GM23338 (cell line): ENCODE measurements at regions not wholly inside any gene's neighbourhood (a gene's known extent, or its start where the extent isn't known, plus 50 kb on each side); places are given as distances from the start of the nearest gene placed in this dataset.

ENCODE experiments used
- ATAC-seq: fragments of 200-7000 bp; cut with Tn5 transposase; 3 replicates; pipeline ENCODE4 v1.9.1; 2020
- DNase-seq: peaks from one replicate; pipeline ENCODE4 v3.0.0-alpha.2; 2015; ENCODE audit warnings: low spot score
- H2AFZ ChIP-seq: fragments of 200-600 bp; sonication (generic); 2 replicates; pipeline ENCODE4 v1.8.0; 2016; ENCODE audit warnings: antibody characterized with exemption, mild to moderate bottlenecking, moderate library complexity
- H3F3A ChIP-seq: fragments of 200-600 bp; sonication (generic); replicated peaks from 2 replicates; pipeline ENCODE4 v1.8.0; 2017; ENCODE audit warnings: antibody characterized with exemption, mixed run types, low read depth
- H3K27ac ChIP-seq: fragments of 200-600 bp; sonication (generic); 2 replicates; pipeline ENCODE4 v1.6.1; 2016; ENCODE audit warnings: low read depth
- H3K27me3 ChIP-seq: fragments of 200-600 bp; sonication (generic); 2 replicates; pipeline ENCODE4 v1.8.0; 2016; ENCODE audit warnings: mild to moderate bottlenecking, mixed run types, moderate library complexity; ENCODE audit not compliant: insufficient read depth
- H3K36me3 ChIP-seq: fragments of 200-600 bp; sonication (generic); 2 replicates; pipeline ENCODE4 v1.8.0; 2016; ENCODE audit warnings: mild to moderate bottlenecking; ENCODE audit not compliant: insufficient read depth
- H3K4me1 ChIP-seq: fragments of 200-600 bp; sonication (generic); 2 replicates; pipeline ENCODE4 v1.8.0; 2016; ENCODE audit warnings: mild to moderate bottlenecking, moderate library complexity; ENCODE audit not compliant: insufficient read depth
- H3K4me2 ChIP-seq: fragments of 200-600 bp; sonication (generic); 2 replicates; pipeline ENCODE4 v1.7.1; 2017; ENCODE audit warnings: mixed run types
- H3K4me3 ChIP-seq: fragments of 200-600 bp; sonication (generic); 2 replicates; pipeline ENCODE4 v1.6.1; 2016; ENCODE audit warnings: mixed run types
- H3K79me2 ChIP-seq: fragments of 200-600 bp; sonication (generic); replicated peaks from 2 replicates; pipeline ENCODE4 v1.8.0; 2017; ENCODE audit warnings: mild to moderate bottlenecking; ENCODE audit not compliant: insufficient read depth
- H3K9me2 ChIP-seq: fragments of 200-600 bp; sonication (generic); 2 replicates; pipeline ENCODE4 v1.8.0; 2017; ENCODE audit not compliant: insufficient read depth
- H4K20me1 ChIP-seq: fragments of 200-600 bp; sonication (generic); replicated peaks from 2 replicates; pipeline ENCODE4 v1.8.0; 2017; ENCODE audit warnings: mild to moderate bottlenecking; ENCODE audit not compliant: insufficient read depth
- H3K27ac Mint-ChIP-seq: 2 replicates; pipeline ENCODE4 v1.8.0; 2020; ENCODE audit warnings: inconsistent platforms, mild to moderate bottlenecking, moderate library complexity, mixed read lengths
- H3K27me3 Mint-ChIP-seq: 3 replicates; pipeline ENCODE4 v1.8.0; 2022; ENCODE audit warnings: low read depth, mild to moderate bottlenecking, moderate library complexity, mixed read lengths, inconsistent platforms; ENCODE audit not compliant: insufficient read depth, poor library complexity
- H3K36me3 Mint-ChIP-seq: 3 replicates; pipeline ENCODE4 v1.8.0; 2021; ENCODE audit warnings: low read depth, mild to moderate bottlenecking, inconsistent platforms, moderate library complexity, mixed read lengths
- H3K4me1 Mint-ChIP-seq: 3 replicates; pipeline ENCODE4 v1.8.0; 2020; ENCODE audit warnings: mild to moderate bottlenecking, inconsistent platforms, mixed read lengths
- H3K4me3 Mint-ChIP-seq: 3 replicates; pipeline ENCODE4 v1.8.0; 2021; ENCODE audit warnings: moderate library complexity, mild to moderate bottlenecking, inconsistent platforms, mixed read lengths
- H3K9me3 Mint-ChIP-seq: 3 replicates; pipeline ENCODE4 v1.8.0; 2020; ENCODE audit warnings: moderate library complexity, mild to moderate bottlenecking, inconsistent platforms, mixed read lengths
- CREB1 ChIP-seq: fragments of 250-450 bp; sonication (Bioruptor Pico); IDR thresholded peaks from 2 replicates; pipeline ENCODE4 v1.5.0; 2020; ENCODE audit warnings: low read depth, mild to moderate bottlenecking, moderate library complexity
- EZH2 ChIP-seq: fragments of 200-600 bp; sonication (generic); IDR thresholded peaks from one replicate; pipeline ENCODE4 v1.8.0; 2017; ENCODE audit warnings: antibody characterized with exemption, mild to moderate bottlenecking, low read depth; ENCODE audit not compliant: unreplicated experiment
- JUNB ChIP-seq: IDR thresholded peaks from one replicate; pipeline ENCODE4 v1.6.1; 2016; ENCODE audit warnings: antibody characterized with exemption; ENCODE audit not compliant: unreplicated experiment
- NANOG ChIP-seq: IDR thresholded peaks from 2 replicates; pipeline ENCODE4 v1.6.1; 2016; ENCODE audit warnings: antibody characterized with exemption, borderline replicate concordance
- POLR2AphosphoS5 ChIP-seq: IDR thresholded peaks from 2 replicates; pipeline ENCODE4 v1.6.1; 2016; ENCODE audit warnings: antibody characterized with exemption, low read depth
- STAT1 ChIP-seq: IDR thresholded peaks from one replicate; pipeline ENCODE4 v1.6.1; 2016; ENCODE audit warnings: antibody characterized with exemption; ENCODE audit not compliant: unreplicated experiment
- ZNF114 ChIP-seq: fragments of 250-450 bp; sonication (Bioruptor Pico); IDR thresholded peaks from 2 replicates; pipeline ENCODE4 v1.5.0; 2020; ENCODE audit warnings: mild to moderate bottlenecking, moderate library complexity
- ZNF331 ChIP-seq: fragments of 250-450 bp; sonication (Bioruptor Pico); IDR thresholded peaks from 2 replicates; pipeline ENCODE4 v1.5.0; 2020; ENCODE audit warnings: low read depth, mild to moderate bottlenecking, moderate library complexity
- TF ChIP-seq, protein P1 (sequence below): IDR thresholded peaks from one replicate; pipeline ENCODE4 v1.6.1; 2018; ENCODE audit warnings: antibody characterized with exemption; ENCODE audit not compliant: unreplicated experiment
- TF ChIP-seq, protein P2 (sequence below): fragments of 250-450 bp; sonication (Bioruptor Pico); IDR thresholded peaks from 2 replicates; pipeline ENCODE4 v1.5.0; 2020; ENCODE audit warnings: mild to moderate bottlenecking, moderate library complexity
- TF ChIP-seq, protein P3 (sequence below), 2 experiments: fragments of 200-600 bp in 1 of 2; sonication (generic) in 1 of 2; conservative IDR thresholded peaks; 2 replicates each; pipeline versions ENCODE4 v1.5.1 to v1.6.1; 2016 to 2017; ENCODE audit warnings: antibody characterized with exemption in 2 of 2, low read depth in 2 of 2, mild to moderate bottlenecking in 2 of 2, moderate library complexity in 1 of 2
- TF ChIP-seq, protein P4 (sequence below): IDR thresholded peaks from 2 replicates; pipeline ENCODE4 v1.6.1; 2016; ENCODE audit warnings: antibody characterized with exemption

DNA sequence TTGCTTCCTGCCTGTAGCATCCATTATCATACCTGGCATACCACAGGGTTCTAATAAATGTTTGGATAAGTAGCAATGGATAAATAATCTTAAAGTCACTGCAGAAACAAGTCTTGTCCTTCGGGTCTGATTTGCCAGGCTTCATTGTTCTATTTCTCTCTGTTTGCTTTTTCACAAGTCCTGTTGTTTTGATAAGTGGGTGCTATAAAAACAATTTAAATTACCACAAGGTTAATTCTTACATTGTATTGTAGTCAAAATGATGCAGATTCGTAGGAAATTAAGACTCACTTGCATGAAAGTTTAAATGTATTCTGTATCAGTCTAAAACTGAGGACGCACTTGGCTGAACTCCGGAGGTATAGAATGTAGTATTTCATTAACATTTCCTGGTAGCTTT, 429.9 kb downstream of the NELL2 start:
- Mint-ChIP-seq H3K27me3 (no peaks in the 10 kb centered on the region), H3K9me3 (no peaks in the 10 kb centered on the region), H3K4me3 (no peak overlapping the region), H3K4me1 (peaks cover 8% of the 10 kb centered on the region; the same call in 2 of the 3 replicates), H3K27ac (no peak overlapping the region), H3K36me3 (no peaks in the 10 kb centered on the region)
- Histone ChIP-seq H3K4me3 (no peak overlapping the region), H4K20me1 (no peaks in the 10 kb centered on the region), H3K27ac (no peak overlapping the region), H3K36me3 (no peaks in the 10 kb centered on the region), H3K9me2 (peaks cover 5% of the 10 kb centered on the region; the same call in 1 of the 2 replicates), H3K79me2 (no peaks in the 10 kb centered on the region), H3K27me3 (no peaks in the 10 kb centered on the region), H3K4me2 (no peak overlapping the region), H2AFZ (peak overlapping the region; percentile 72), H3K4me1 (no peaks in the 10 kb centered on the region), H3F3A (no peaks in the 10 kb centered on the region)
- no peak for DNase-seq
- TF ChIP-seq, protein P1, sequence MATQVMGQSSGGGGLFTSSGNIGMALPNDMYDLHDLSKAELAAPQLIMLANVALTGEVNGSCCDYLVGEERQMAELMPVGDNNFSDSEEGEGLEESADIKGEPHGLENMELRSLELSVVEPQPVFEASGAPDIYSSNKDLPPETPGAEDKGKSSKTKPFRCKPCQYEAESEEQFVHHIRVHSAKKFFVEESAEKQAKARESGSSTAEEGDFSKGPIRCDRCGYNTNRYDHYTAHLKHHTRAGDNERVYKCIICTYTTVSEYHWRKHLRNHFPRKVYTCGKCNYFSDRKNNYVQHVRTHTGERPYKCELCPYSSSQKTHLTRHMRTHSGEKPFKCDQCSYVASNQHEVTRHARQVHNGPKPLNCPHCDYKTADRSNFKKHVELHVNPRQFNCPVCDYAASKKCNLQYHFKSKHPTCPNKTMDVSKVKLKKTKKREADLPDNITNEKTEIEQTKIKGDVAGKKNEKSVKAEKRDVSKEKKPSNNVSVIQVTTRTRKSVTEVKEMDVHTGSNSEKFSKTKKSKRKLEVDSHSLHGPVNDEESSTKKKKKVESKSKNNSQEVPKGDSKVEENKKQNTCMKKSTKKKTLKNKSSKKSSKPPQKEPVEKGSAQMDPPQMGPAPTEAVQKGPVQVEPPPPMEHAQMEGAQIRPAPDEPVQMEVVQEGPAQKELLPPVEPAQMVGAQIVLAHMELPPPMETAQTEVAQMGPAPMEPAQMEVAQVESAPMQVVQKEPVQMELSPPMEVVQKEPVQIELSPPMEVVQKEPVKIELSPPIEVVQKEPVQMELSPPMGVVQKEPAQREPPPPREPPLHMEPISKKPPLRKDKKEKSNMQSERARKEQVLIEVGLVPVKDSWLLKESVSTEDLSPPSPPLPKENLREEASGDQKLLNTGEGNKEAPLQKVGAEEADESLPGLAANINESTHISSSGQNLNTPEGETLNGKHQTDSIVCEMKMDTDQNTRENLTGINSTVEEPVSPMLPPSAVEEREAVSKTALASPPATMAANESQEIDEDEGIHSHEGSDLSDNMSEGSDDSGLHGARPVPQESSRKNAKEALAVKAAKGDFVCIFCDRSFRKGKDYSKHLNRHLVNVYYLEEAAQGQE: no peak
- TF ChIP-seq ZNF114 (CRISPR knock-in tag): no peak
- no peak for TF ChIP-seq CREB1 (CRISPR knock-in tag)
- TF ChIP-seq STAT1: no peak
- TF ChIP-seq JUNB: no peak
- TF ChIP-seq, protein P2, sequence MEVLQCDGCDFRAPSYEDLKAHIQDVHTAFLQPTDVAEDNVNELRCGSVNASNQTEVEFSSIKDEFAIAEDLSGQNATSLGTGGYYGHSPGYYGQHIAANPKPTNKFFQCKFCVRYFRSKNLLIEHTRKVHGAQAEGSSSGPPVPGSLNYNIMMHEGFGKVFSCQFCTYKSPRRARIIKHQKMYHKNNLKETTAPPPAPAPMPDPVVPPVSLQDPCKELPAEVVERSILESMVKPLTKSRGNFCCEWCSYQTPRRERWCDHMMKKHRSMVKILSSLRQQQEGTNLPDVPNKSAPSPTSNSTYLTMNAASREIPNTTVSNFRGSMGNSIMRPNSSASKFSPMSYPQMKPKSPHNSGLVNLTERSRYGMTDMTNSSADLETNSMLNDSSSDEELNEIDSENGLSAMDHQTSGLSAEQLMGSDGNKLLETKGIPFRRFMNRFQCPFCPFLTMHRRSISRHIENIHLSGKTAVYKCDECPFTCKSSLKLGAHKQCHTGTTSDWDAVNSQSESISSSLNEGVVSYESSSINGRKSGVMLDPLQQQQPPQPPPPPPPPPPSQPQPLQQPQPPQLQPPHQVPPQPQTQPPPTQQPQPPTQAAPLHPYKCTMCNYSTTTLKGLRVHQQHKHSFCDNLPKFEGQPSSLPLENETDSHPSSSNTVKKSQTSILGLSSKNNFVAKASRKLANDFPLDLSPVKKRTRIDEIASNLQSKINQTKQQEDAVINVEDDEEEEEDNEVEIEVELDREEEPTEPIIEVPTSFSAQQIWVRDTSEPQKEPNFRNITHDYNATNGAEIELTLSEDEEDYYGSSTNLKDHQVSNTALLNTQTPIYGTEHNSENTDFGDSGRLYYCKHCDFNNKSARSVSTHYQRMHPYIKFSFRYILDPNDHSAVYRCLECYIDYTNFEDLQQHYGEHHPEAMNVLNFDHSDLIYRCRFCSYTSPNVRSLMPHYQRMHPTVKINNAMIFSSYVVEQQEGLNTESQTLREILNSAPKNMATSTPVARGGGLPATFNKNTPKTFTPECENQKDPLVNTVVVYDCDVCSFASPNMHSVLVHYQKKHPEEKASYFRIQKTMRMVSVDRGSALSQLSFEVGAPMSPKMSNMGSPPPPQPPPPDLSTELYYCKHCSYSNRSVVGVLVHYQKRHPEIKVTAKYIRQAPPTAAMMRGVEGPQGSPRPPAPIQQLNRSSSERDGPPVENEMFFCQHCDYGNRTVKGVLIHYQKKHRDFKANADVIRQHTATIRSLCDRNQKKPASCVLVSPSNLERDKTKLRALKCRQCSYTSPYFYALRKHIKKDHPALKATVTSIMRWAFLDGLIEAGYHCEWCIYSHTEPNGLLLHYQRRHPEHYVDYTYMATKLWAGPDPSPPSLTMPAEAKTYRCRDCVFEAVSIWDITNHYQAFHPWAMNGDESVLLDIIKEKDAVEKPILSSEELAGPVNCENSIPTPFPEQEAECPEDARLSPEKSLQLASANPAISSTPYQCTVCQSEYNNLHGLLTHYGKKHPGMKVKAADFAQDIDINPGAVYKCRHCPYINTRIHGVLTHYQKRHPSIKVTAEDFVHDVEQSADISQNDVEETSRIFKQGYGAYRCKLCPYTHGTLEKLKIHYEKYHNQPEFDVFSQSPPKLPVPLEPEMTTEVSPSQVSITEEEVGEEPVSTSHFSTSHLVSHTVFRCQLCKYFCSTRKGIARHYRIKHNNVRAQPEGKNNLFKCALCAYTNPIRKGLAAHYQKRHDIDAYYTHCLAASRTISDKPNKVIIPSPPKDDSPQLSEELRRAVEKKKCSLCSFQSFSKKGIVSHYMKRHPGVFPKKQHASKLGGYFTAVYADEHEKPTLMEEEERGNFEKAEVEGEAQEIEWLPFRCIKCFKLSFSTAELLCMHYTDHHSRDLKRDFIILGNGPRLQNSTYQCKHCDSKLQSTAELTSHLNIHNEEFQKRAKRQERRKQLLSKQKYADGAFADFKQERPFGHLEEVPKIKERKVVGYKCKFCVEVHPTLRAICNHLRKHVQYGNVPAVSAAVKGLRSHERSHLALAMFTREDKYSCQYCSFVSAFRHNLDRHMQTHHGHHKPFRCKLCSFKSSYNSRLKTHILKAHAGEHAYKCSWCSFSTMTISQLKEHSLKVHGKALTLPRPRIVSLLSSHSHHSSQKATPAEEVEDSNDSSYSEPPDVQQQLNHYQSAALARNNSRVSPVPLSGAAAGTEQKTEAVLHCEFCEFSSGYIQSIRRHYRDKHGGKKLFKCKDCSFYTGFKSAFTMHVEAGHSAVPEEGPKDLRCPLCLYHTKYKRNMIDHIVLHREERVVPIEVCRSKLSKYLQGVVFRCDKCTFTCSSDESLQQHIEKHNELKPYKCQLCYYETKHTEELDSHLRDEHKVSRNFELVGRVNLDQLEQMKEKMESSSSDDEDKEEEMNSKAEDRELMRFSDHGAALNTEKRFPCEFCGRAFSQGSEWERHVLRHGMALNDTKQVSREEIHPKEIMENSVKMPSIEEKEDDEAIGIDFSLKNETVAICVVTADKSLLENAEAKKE: no peak
- no peak for TF ChIP-seq EZH2
- no peak for TF ChIP-seq ZNF331 (CRISPR knock-in tag)
- TF ChIP-seq, protein P3, sequence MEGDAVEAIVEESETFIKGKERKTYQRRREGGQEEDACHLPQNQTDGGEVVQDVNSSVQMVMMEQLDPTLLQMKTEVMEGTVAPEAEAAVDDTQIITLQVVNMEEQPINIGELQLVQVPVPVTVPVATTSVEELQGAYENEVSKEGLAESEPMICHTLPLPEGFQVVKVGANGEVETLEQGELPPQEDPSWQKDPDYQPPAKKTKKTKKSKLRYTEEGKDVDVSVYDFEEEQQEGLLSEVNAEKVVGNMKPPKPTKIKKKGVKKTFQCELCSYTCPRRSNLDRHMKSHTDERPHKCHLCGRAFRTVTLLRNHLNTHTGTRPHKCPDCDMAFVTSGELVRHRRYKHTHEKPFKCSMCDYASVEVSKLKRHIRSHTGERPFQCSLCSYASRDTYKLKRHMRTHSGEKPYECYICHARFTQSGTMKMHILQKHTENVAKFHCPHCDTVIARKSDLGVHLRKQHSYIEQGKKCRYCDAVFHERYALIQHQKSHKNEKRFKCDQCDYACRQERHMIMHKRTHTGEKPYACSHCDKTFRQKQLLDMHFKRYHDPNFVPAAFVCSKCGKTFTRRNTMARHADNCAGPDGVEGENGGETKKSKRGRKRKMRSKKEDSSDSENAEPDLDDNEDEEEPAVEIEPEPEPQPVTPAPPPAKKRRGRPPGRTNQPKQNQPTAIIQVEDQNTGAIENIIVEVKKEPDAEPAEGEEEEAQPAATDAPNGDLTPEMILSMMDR (conservative IDR thresholded peaks at IDR 0.05; ENCODE audit: low read depth in 2 of 2): no peak
- no peak for TF ChIP-seq POLR2AphosphoS5
- no peak for TF ChIP-seq NANOG
- TF ChIP-seq, protein P4, sequence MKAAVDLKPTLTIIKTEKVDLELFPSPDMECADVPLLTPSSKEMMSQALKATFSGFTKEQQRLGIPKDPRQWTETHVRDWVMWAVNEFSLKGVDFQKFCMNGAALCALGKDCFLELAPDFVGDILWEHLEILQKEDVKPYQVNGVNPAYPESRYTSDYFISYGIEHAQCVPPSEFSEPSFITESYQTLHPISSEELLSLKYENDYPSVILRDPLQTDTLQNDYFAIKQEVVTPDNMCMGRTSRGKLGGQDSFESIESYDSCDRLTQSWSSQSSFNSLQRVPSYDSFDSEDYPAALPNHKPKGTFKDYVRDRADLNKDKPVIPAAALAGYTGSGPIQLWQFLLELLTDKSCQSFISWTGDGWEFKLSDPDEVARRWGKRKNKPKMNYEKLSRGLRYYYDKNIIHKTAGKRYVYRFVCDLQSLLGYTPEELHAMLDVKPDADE: no peak
- no peak for ATAC-seq
